NB4 (cell line): ENCODE measurements at regions not wholly inside any gene's neighbourhood (a gene's known extent, or its start where the extent isn't known, plus 50 kb on each side); places are given as distances from the start of the nearest gene placed in this dataset.

ENCODE experiments used
- CTCF ChIP-seq: IDR thresholded peaks from one replicate; pipeline ENCODE4 v1.5.1; 2012; ENCODE audit warnings: low read depth, low read length
- POLR2A ChIP-seq: IDR thresholded peaks from 2 replicates; pipeline ENCODE4 v1.6.1; 2011; ENCODE audit warnings: mild to moderate bottlenecking; ENCODE audit not compliant: insufficient read length; ENCODE audit errors: extremely low read depth

- TF ChIP-seq CTCF (no peak), POLR2A (no peak)
Measured at GRCh38 chr11:46223252-46223513, 54.3 kb upstream of the CREB3L1 start.
